Liver (tissue), 8 donors: ENCODE measurements at regions not wholly inside any gene's neighbourhood (a gene's known extent, or its start where the extent isn't known, plus 50 kb on each side); places are given as distances from the start of the nearest gene placed in this dataset.

Source experiments
- DNase-seq: peaks from one replicate; pipeline ENCODE4 v3.0.0-alpha.2; 2017; ENCODE audit warnings: low spot score
- H3K27ac ChIP-seq, 2 donors: one replicate each; pipeline ENCODE4 v1.7.0; 2013; ENCODE audit warnings: inconsistent platforms in 2 of 2, low read length in 2 of 2, control low read depth in 1 of 2, low read depth in 1 of 2, mild to moderate bottlenecking in 1 of 2
- H3K27me3 ChIP-seq, 4 donors: one replicate each; pipeline versions ENCODE4 v1.6.1 to v1.7.0; 2013; ENCODE audit warnings: low read length in 3 of 4, inconsistent platforms in 1 of 4, mild to moderate bottlenecking in 1 of 4, moderate library complexity in 1 of 4; ENCODE audit not compliant: control insufficient read depth in 4 of 4, insufficient read depth in 4 of 4
- H3K36me3 ChIP-seq, 4 donors: one replicate each; pipeline versions ENCODE4 v1.6.1 to v1.7.0; 2013; ENCODE audit warnings: low read length in 3 of 4, mild to moderate bottlenecking in 3 of 4, low read depth in 1 of 4, moderate library complexity in 1 of 4; ENCODE audit not compliant: control insufficient read depth in 4 of 4, insufficient read depth in 3 of 4
- H3K4me1 ChIP-seq, 4 donors: one replicate each; pipeline versions ENCODE4 v1.6.1 to v1.7.0; 2013; ENCODE audit warnings: low read length in 3 of 4, mild to moderate bottlenecking in 3 of 4, moderate library complexity in 1 of 4; ENCODE audit not compliant: control insufficient read depth in 4 of 4, insufficient read depth in 4 of 4
- H3K4me3 ChIP-seq, 3 donors: one replicate each; pipeline versions ENCODE4 v1.6.1 to v1.7.0; 2013; ENCODE audit warnings: low read length in 3 of 3, control low read depth in 1 of 3, low read depth in 1 of 3, mild to moderate bottlenecking in 1 of 3
- H3K9ac ChIP-seq, 2 donors: one replicate each; pipeline ENCODE4 v1.7.0; 2013; ENCODE audit warnings: low read length in 2 of 2, mild to moderate bottlenecking in 2 of 2, moderate library complexity in 2 of 2, control low read depth in 1 of 2, low read depth in 1 of 2
- H3K9me3 ChIP-seq, 4 donors: one replicate each; pipeline versions ENCODE4 v1.6.1 to v1.7.0; 2013; ENCODE audit warnings: low read length in 3 of 4; ENCODE audit not compliant: control insufficient read depth in 4 of 4
- EGR1 ChIP-seq, 2 donors: IDR thresholded peaks; 2 replicates each; pipeline ENCODE4 v1.6.1; 2016 to 2018; ENCODE audit warnings: antibody characterized with exemption in 2 of 2, low read depth in 2 of 2
- FOXA1 ChIP-seq: IDR thresholded peaks from 2 replicates; pipeline ENCODE4 v1.6.1; 2016; ENCODE audit warnings: antibody characterized with exemption
- FOXA2 ChIP-seq: IDR thresholded peaks from 2 replicates; pipeline ENCODE4 v1.6.1; 2016; ENCODE audit warnings: antibody characterized with exemption
- GABPA ChIP-seq, 2 donors: IDR thresholded peaks in 1 of 2; conservative IDR thresholded peaks in 1 of 2; 2 replicates each; pipeline ENCODE4 v1.6.1; 2016; ENCODE audit warnings: antibody characterized with exemption in 2 of 2, mild to moderate bottlenecking in 1 of 2, moderate library complexity in 1 of 2
- HNF4A ChIP-seq, 2 donors: conservative IDR thresholded peaks; 2 replicates each; pipeline ENCODE4 v1.6.1; 2016; ENCODE audit warnings: antibody characterized with exemption in 2 of 2, mild to moderate bottlenecking in 2 of 2
- HNF4G ChIP-seq: IDR thresholded peaks from 2 replicates; pipeline ENCODE4 v1.6.1; 2016; ENCODE audit warnings: antibody characterized with exemption
- JUND ChIP-seq, 2 donors: IDR thresholded peaks; 2 replicates each; pipeline ENCODE4 v1.6.1; 2016; ENCODE audit warnings: antibody characterized with exemption in 2 of 2
- NR2F2 ChIP-seq: IDR thresholded peaks from 2 replicates; pipeline ENCODE4 v1.6.1; 2016; ENCODE audit warnings: antibody characterized with exemption
- RAD21 ChIP-seq, 2 donors: IDR thresholded peaks; 2 replicates each; pipeline ENCODE4 v1.6.1; 2016; ENCODE audit warnings: antibody characterized with exemption in 2 of 2, mild to moderate bottlenecking in 2 of 2
- RXRA ChIP-seq, 2 donors: IDR thresholded peaks; 2 replicates each; pipeline ENCODE4 v1.6.1; 2017 to 2018; ENCODE audit warnings: antibody characterized with exemption in 2 of 2, mild to moderate bottlenecking in 1 of 2
- SP1 ChIP-seq: IDR thresholded peaks from 2 replicates; pipeline ENCODE4 v1.6.1; 2018; ENCODE audit warnings: antibody characterized with exemption, mild to moderate bottlenecking
- YY1 ChIP-seq: IDR thresholded peaks from 2 replicates; pipeline ENCODE4 v1.6.1; 2016; ENCODE audit warnings: antibody characterized with exemption, mild to moderate bottlenecking
- WGBS: extraction: QIAGEN DNeasy Blood & Tissue Kit; methylation state at CpG from one replicate; pipeline ENCODE4 v1.1.7; 2013; 5-methylcytosine and 5-hydroxymethylcytosine counted together
- TF ChIP-seq, protein P1 (sequence below): IDR thresholded peaks from 2 replicates; pipeline ENCODE4 v1.6.1; 2016; ENCODE audit warnings: antibody characterized with exemption
- TF ChIP-seq, protein P2 (sequence below): IDR thresholded peaks from 2 replicates; pipeline ENCODE4 v1.6.1; 2016; ENCODE audit warnings: antibody characterized with exemption
- TF ChIP-seq, protein P3 (sequence below): fragments of 150-350 bp; IDR thresholded peaks from 2 replicates; pipeline ENCODE4 v1.5.1; 2017; ENCODE audit warnings: improper control_type of control experiment, low read depth, low read length; ENCODE audit not compliant: missing input control
- TF ChIP-seq, protein P4 (sequence below): IDR thresholded peaks from 2 replicates; pipeline ENCODE4 v1.6.1; 2016; ENCODE audit warnings: antibody characterized with exemption, mild to moderate bottlenecking
- TF ChIP-seq, protein P5 (sequence below): IDR thresholded peaks from 2 replicates; pipeline ENCODE4 v1.6.1; 2016; ENCODE audit warnings: antibody characterized with exemption
- donor health status: healthy.
- donor health status: healthy.
- donor health status: healthy.
- donor health status: healthy.
- donor health status: healthy.

DNA sequence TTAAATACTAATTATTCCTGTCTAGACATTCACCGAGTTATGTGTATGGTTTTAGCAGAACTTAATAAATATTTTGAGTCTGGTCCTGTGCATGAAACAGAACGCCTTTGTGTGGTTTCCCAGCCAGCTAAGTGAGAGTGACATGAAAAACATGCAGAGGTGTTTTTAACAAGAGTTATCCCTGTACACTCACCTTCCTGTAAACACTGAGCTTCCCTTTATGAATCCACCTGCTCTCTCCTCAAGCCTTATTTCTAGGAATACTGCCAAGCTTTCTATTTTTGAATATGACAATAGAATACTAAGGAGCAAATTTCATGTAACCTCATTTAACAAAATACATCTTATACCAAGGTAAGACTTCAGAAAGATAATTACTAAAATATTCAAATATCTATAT lies 270.3 kb upstream of the CTSO start (continued):
- TF ChIP-seq, protein P1, sequence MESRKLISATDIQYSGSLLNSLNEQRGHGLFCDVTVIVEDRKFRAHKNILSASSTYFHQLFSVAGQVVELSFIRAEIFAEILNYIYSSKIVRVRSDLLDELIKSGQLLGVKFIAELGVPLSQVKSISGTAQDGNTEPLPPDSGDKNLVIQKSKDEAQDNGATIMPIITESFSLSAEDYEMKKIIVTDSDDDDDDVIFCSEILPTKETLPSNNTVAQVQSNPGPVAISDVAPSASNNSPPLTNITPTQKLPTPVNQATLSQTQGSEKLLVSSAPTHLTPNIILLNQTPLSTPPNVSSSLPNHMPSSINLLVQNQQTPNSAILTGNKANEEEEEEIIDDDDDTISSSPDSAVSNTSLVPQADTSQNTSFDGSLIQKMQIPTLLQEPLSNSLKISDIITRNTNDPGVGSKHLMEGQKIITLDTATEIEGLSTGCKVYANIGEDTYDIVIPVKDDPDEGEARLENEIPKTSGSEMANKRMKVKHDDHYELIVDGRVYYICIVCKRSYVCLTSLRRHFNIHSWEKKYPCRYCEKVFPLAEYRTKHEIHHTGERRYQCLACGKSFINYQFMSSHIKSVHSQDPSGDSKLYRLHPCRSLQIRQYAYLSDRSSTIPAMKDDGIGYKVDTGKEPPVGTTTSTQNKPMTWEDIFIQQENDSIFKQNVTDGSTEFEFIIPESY = no peak

DNA sequence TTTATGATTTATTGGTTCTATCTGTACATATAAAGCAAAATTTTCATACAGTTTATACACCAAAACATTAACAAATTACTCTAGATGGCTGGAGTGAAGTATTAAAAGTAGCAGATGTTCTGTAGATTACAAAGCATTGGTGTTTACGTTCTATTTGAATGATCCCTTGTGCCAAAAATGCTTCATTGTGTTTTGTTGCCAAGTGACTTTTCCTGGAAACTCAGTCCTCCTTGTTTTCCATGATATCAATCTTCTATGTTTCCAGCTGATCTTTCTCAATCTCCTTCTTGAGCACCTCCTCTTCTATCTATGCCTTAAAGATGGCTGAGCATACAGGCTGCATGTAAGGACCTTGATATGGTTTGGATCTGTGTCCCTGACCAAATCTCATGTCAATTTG lies 263.6 kb upstream of the CTSO start:
- 64% methylated on average over 1 of the region's 1 CpG for WGBS
- H3K4me1 ChIP-seq = no peaks in the 10 kb centered on the region
- no peak for DNase-seq

More for the DNA sequence above, 263.6 kb upstream of the CTSO start:
- no peaks in the 10 kb centered on the region for H3K27me3 ChIP-seq
- H3K9me3 ChIP-seq = no peaks in the 10 kb centered on the region
- no peak overlapping the region for H3K27ac ChIP-seq
- no peaks in the 10 kb centered on the region for H3K36me3 ChIP-seq
- no peak overlapping the region for H3K9ac ChIP-seq
- no peak overlapping the region for H3K4me3 ChIP-seq
- no peak for TF ChIP-seq JUND (IDR thresholded peaks at IDR 0.05)
- TF ChIP-seq HNF4A (conservative IDR thresholded peaks at IDR 0.05) = no peak
- no peak for TF ChIP-seq RXRA (IDR thresholded peaks at IDR 0.05)
- TF ChIP-seq, protein P2, sequence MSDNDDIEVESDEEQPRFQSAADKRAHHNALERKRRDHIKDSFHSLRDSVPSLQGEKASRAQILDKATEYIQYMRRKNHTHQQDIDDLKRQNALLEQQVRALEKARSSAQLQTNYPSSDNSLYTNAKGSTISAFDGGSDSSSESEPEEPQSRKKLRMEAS = no peak
- no peak for TF ChIP-seq YY1
- no peak for TF ChIP-seq GABPA (IDR thresholded peaks at IDR 0.05 in 1 of 2, conservative IDR thresholded peaks at IDR 0.05 in 1 of 2)
- TF ChIP-seq HNF4G = no peak
- TF ChIP-seq, protein P1 = no peak
- TF ChIP-seq NR2F2 = no peak
- no peak for TF ChIP-seq RAD21 (IDR thresholded peaks at IDR 0.05)
- TF ChIP-seq, protein P3, sequence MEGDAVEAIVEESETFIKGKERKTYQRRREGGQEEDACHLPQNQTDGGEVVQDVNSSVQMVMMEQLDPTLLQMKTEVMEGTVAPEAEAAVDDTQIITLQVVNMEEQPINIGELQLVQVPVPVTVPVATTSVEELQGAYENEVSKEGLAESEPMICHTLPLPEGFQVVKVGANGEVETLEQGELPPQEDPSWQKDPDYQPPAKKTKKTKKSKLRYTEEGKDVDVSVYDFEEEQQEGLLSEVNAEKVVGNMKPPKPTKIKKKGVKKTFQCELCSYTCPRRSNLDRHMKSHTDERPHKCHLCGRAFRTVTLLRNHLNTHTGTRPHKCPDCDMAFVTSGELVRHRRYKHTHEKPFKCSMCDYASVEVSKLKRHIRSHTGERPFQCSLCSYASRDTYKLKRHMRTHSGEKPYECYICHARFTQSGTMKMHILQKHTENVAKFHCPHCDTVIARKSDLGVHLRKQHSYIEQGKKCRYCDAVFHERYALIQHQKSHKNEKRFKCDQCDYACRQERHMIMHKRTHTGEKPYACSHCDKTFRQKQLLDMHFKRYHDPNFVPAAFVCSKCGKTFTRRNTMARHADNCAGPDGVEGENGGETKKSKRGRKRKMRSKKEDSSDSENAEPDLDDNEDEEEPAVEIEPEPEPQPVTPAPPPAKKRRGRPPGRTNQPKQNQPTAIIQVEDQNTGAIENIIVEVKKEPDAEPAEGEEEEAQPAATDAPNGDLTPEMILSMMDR = no peak
- no peak for TF ChIP-seq FOXA1
- no peak for TF ChIP-seq FOXA2
- TF ChIP-seq, protein P4, sequence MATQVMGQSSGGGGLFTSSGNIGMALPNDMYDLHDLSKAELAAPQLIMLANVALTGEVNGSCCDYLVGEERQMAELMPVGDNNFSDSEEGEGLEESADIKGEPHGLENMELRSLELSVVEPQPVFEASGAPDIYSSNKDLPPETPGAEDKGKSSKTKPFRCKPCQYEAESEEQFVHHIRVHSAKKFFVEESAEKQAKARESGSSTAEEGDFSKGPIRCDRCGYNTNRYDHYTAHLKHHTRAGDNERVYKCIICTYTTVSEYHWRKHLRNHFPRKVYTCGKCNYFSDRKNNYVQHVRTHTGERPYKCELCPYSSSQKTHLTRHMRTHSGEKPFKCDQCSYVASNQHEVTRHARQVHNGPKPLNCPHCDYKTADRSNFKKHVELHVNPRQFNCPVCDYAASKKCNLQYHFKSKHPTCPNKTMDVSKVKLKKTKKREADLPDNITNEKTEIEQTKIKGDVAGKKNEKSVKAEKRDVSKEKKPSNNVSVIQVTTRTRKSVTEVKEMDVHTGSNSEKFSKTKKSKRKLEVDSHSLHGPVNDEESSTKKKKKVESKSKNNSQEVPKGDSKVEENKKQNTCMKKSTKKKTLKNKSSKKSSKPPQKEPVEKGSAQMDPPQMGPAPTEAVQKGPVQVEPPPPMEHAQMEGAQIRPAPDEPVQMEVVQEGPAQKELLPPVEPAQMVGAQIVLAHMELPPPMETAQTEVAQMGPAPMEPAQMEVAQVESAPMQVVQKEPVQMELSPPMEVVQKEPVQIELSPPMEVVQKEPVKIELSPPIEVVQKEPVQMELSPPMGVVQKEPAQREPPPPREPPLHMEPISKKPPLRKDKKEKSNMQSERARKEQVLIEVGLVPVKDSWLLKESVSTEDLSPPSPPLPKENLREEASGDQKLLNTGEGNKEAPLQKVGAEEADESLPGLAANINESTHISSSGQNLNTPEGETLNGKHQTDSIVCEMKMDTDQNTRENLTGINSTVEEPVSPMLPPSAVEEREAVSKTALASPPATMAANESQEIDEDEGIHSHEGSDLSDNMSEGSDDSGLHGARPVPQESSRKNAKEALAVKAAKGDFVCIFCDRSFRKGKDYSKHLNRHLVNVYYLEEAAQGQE = no peak
- TF ChIP-seq, protein P5, sequence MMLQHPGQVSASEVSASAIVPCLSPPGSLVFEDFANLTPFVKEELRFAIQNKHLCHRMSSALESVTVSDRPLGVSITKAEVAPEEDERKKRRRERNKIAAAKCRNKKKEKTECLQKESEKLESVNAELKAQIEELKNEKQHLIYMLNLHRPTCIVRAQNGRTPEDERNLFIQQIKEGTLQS = no peak
- no peak for TF ChIP-seq SP1
- TF ChIP-seq EGR1 (IDR thresholded peaks at IDR 0.05; ENCODE audit: low read depth in 2 of 2) = no peak
